Neural cell (in vitro differentiated cells): ENCODE measurements at regions not wholly inside any gene's neighbourhood (a gene's known extent, or its start where the extent isn't known, plus 50 kb on each side); places are given as distances from the start of the nearest gene placed in this dataset.

Experiments used
- H2AFZ ChIP-seq: fragments of 200-600, 300-800 bp; sonication (generic), shearing (Covaris generic); 2 replicates; pipeline ENCODE4 v1.6.0; 2014; ENCODE audit warnings: low read depth, mild to moderate bottlenecking, antibody characterized with exemption, low read length, moderate library complexity
- H3F3A ChIP-seq: fragments of 200-600 bp; shearing (Covaris generic); 2 replicates; pipeline ENCODE4 v1.6.1; 2016; ENCODE audit warnings: mild to moderate bottlenecking, moderate library complexity, mixed read lengths, antibody characterized with exemption, low read length; ENCODE audit not compliant: insufficient read depth, poor library complexity, severe bottlenecking
- H3K27ac ChIP-seq: fragments of 200-600, 300-800 bp; sonication (generic), shearing (Covaris generic); 2 replicates; pipeline ENCODE4 v1.5.1; 2014; ENCODE audit warnings: mild to moderate bottlenecking, low read length, moderate library complexity
- H3K27me3 ChIP-seq: fragments of 300-800, 200-600 bp; sonication (generic), shearing (Covaris generic); 2 replicates; pipeline ENCODE4 v1.6.0; 2014; ENCODE audit warnings: mild to moderate bottlenecking, low read depth, low read length, moderate library complexity; ENCODE audit not compliant: insufficient read depth
- H3K36me3 ChIP-seq: fragments of 300-800, 200-600 bp; sonication (generic), shearing (Covaris generic); 2 replicates; pipeline ENCODE4 v1.5.1; 2014; ENCODE audit warnings: mild to moderate bottlenecking, antibody characterized with exemption, low read length, moderate library complexity; ENCODE audit not compliant: insufficient read depth
- H3K4me2 ChIP-seq: fragments of 300-800, 200-600 bp; sonication (generic), shearing (Covaris generic); 2 replicates; pipeline ENCODE4 v1.6.0; 2014; ENCODE audit warnings: mild to moderate bottlenecking, low read length
- H3K4me3 ChIP-seq: fragments of 300-800, 200-600 bp; sonication (generic), shearing (Covaris generic); 2 replicates; pipeline ENCODE4 v1.5.1; 2014; ENCODE audit warnings: mild to moderate bottlenecking, low read length, moderate library complexity
- H3K79me2 ChIP-seq: fragments of 200-600 bp; shearing (Covaris generic); replicated peaks from 2 replicates; pipeline ENCODE4 v1.6.0; 2014; ENCODE audit warnings: mild to moderate bottlenecking, low read length, moderate library complexity; ENCODE audit not compliant: insufficient read depth
- H3K9ac ChIP-seq: fragments of 300-800, 200-600 bp; sonication (generic), shearing (Covaris generic); 2 replicates; pipeline ENCODE4 v1.6.1; 2016; ENCODE audit warnings: mild to moderate bottlenecking, low read length, mixed read lengths
- H3K9me2 ChIP-seq: fragments of 200-600 bp; shearing (Covaris generic); 2 replicates; pipeline ENCODE4 v1.6.1; 2016; ENCODE audit warnings: mild to moderate bottlenecking, low read length, mixed read lengths; ENCODE audit not compliant: insufficient read depth
- H3K9me3 ChIP-seq: fragments of 200-600, 300-800 bp; sonication (generic), shearing (Covaris generic); 2 replicates; pipeline ENCODE4 v1.6.1; 2016; ENCODE audit warnings: mild to moderate bottlenecking, mixed run types, low read length, moderate library complexity, mixed read lengths
- H4K20me1 ChIP-seq: fragments of 200-600 bp; shearing (Covaris generic); 2 replicates; pipeline ENCODE4 v1.6.1; 2016; ENCODE audit warnings: mild to moderate bottlenecking, mixed run types; ENCODE audit not compliant: insufficient read depth
- EP300 ChIP-seq: fragments of 450-650 bp; conservative IDR thresholded peaks from 2 replicates; pipeline ENCODE4 v1.6.1; 2014; ENCODE audit warnings: antibody characterized with exemption, mild to moderate bottlenecking, moderate library complexity; ENCODE audit not compliant: poor library complexity, severe bottlenecking
- EZH2 ChIP-seq: fragments of 200-600, 300-800 bp; shearing (Covaris generic), sonication (generic); IDR thresholded peaks from 2 replicates; pipeline ENCODE4 v1.6.1; 2014; ENCODE audit warnings: antibody characterized with exemption, low read length, borderline replicate concordance, mild to moderate bottlenecking; ENCODE audit not compliant: insufficient read depth, poor library complexity, severe bottlenecking
- MXI1 ChIP-seq: fragments of 450-650 bp; conservative IDR thresholded peaks from 2 replicates; pipeline ENCODE4 v1.6.1; 2014; ENCODE audit warnings: antibody characterized with exemption, mild to moderate bottlenecking; ENCODE audit not compliant: poor library complexity, severe bottlenecking
- POLR2AphosphoS5 ChIP-seq: IDR thresholded peaks from 2 replicates; pipeline ENCODE4 v1.6.1; 2012
- RAD21 ChIP-seq: fragments of 450-650 bp; conservative IDR thresholded peaks from 2 replicates; pipeline ENCODE4 v1.6.1; 2014; ENCODE audit warnings: antibody characterized with exemption, mild to moderate bottlenecking, moderate library complexity
- SMC3 ChIP-seq: fragments of 450-650 bp; conservative IDR thresholded peaks from 2 replicates; pipeline ENCODE4 v1.6.1; 2014; ENCODE audit warnings: antibody characterized with exemption, mild to moderate bottlenecking, moderate library complexity; ENCODE audit not compliant: poor library complexity
- TAF1 ChIP-seq: IDR thresholded peaks from 2 replicates; pipeline ENCODE4 v1.6.1; 2012; ENCODE audit warnings: low read depth
- TF ChIP-seq, protein P1 (sequence below): IDR thresholded peaks from 2 replicates; pipeline ENCODE4 v1.6.1; 2012; ENCODE audit warnings: borderline replicate concordance
- TF ChIP-seq, protein P2 (sequence below): fragments of 450-650 bp; IDR thresholded peaks from 2 replicates; pipeline ENCODE4 v1.5.1; 2014; ENCODE audit warnings: antibody characterized with exemption, mild to moderate bottlenecking, moderate library complexity; ENCODE audit not compliant: poor library complexity, severe bottlenecking

DNA sequence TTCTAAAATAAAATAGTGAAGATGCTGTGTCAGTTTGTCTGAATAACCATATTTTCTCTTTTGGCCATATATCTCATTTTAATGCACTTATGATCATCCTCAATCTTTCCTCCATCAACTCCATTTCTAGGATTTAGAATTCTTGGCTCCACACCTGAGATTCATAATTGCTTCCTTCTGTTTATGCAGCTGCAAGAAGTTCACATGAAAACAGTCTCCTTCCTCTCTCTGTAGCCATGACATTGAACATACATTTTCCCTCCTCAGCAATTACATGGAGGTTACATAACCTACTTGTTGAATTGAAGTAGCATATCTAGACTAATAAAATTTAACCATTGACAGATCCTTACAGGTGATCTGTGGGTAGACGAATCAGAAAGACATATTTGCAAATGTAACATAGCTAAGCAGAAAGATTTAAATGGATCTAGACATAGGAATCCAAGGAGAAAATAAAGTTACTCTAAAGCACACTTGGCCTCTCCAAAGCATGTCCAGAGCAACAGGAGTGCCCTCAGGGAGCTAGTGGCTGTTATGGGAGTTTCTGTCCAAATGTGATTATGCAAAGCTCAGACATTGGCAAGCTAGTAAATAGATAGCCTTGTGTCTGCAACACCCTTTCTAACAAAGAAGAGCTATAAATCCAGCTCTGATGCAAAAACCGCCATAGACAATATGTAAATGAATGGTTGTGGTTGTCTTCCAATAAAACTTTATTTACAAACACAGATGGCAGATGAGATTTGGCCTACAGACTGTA is 119.9 kb upstream of the MPPED2 start:
- Histone ChIP-seq H3K4me2 (no peak overlapping the region), H4K20me1 (no peaks in the 10 kb centered on the region), H3K9me2 (no peaks in the 10 kb centered on the region)

GRCh38 chr11:30698425-30698824 is 112.3 kb upstream of the MPPED2 start:
- no peak for TF ChIP-seq RAD21
- H3K4me3 ChIP-seq: no peak overlapping the region
- H3K36me3 ChIP-seq: no peaks in the 10 kb centered on the region
- no peaks in the 10 kb centered on the region for H3K9me3 ChIP-seq
- no peaks in the 10 kb centered on the region for H3K79me2 ChIP-seq
- H3K27me3 ChIP-seq: no peaks in the 10 kb centered on the region
- no peaks in the 10 kb centered on the region for H3F3A ChIP-seq
- no peak overlapping the region for H3K9ac ChIP-seq
- H3K4me2 ChIP-seq: no peak overlapping the region
- no peaks in the 10 kb centered on the region for H4K20me1 ChIP-seq
- no peak overlapping the region for H2AFZ ChIP-seq
- H3K9me2 ChIP-seq: no peaks in the 10 kb centered on the region
- H3K27ac ChIP-seq: no peak overlapping the region

More for the DNA sequence above, 119.9 kb upstream of the MPPED2 start:
- H3K9me3 ChIP-seq: no peaks in the 10 kb centered on the region
- TF ChIP-seq, protein P1, sequence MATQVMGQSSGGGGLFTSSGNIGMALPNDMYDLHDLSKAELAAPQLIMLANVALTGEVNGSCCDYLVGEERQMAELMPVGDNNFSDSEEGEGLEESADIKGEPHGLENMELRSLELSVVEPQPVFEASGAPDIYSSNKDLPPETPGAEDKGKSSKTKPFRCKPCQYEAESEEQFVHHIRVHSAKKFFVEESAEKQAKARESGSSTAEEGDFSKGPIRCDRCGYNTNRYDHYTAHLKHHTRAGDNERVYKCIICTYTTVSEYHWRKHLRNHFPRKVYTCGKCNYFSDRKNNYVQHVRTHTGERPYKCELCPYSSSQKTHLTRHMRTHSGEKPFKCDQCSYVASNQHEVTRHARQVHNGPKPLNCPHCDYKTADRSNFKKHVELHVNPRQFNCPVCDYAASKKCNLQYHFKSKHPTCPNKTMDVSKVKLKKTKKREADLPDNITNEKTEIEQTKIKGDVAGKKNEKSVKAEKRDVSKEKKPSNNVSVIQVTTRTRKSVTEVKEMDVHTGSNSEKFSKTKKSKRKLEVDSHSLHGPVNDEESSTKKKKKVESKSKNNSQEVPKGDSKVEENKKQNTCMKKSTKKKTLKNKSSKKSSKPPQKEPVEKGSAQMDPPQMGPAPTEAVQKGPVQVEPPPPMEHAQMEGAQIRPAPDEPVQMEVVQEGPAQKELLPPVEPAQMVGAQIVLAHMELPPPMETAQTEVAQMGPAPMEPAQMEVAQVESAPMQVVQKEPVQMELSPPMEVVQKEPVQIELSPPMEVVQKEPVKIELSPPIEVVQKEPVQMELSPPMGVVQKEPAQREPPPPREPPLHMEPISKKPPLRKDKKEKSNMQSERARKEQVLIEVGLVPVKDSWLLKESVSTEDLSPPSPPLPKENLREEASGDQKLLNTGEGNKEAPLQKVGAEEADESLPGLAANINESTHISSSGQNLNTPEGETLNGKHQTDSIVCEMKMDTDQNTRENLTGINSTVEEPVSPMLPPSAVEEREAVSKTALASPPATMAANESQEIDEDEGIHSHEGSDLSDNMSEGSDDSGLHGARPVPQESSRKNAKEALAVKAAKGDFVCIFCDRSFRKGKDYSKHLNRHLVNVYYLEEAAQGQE: no peak
- no peak for TF ChIP-seq POLR2AphosphoS5
- TF ChIP-seq RAD21: no peak
- no peak for TF ChIP-seq SMC3
- TF ChIP-seq MXI1: no peak
- TF ChIP-seq, protein P2, sequence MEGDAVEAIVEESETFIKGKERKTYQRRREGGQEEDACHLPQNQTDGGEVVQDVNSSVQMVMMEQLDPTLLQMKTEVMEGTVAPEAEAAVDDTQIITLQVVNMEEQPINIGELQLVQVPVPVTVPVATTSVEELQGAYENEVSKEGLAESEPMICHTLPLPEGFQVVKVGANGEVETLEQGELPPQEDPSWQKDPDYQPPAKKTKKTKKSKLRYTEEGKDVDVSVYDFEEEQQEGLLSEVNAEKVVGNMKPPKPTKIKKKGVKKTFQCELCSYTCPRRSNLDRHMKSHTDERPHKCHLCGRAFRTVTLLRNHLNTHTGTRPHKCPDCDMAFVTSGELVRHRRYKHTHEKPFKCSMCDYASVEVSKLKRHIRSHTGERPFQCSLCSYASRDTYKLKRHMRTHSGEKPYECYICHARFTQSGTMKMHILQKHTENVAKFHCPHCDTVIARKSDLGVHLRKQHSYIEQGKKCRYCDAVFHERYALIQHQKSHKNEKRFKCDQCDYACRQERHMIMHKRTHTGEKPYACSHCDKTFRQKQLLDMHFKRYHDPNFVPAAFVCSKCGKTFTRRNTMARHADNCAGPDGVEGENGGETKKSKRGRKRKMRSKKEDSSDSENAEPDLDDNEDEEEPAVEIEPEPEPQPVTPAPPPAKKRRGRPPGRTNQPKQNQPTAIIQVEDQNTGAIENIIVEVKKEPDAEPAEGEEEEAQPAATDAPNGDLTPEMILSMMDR: no peak
- no peak for TF ChIP-seq EZH2
- no peak for TF ChIP-seq TAF1
- TF ChIP-seq EP300: no peak
- H3K27ac ChIP-seq: no peak overlapping the region
- H3K4me3 ChIP-seq: no peak overlapping the region
- H3F3A ChIP-seq: no peaks in the 10 kb centered on the region
- H3K36me3 ChIP-seq: no peaks in the 10 kb centered on the region
- no peak overlapping the region for H2AFZ ChIP-seq
- H3K79me2 ChIP-seq: no peaks in the 10 kb centered on the region
- no peaks in the 10 kb centered on the region for H3K27me3 ChIP-seq
- no peak overlapping the region for H3K9ac ChIP-seq
